WTC11 (cell line): ENCODE measurements at regions not wholly inside any gene's neighbourhood (a gene's known extent, or its start where the extent isn't known, plus 50 kb on each side); places are given as distances from the start of the nearest gene placed in this dataset.

ENCODE experiments used
- ATAC-seq: fragments of 200-7000 bp; cut with Tn5 transposase; 2 replicates; pipeline ENCODE4 v1.10.0; 2021; ENCODE audit warnings: mild to moderate bottlenecking, moderate library complexity
- CTCF ChIA-PET: fragments of 300-600 bp; sonication (Branson Sonifier 250); formaldehyde crosslinking; loops from one replicate; lab custom pipeline; 2021; ENCODE audit warnings: antibody characterized with exemption; lab: Charles Lee
- POLR2A ChIA-PET: fragments of 350-600 bp; sonication (Branson Sonifier 250); formaldehyde crosslinking; loops from one replicate; lab custom pipeline; 2021; ENCODE audit warnings: antibody characterized with exemption; lab: Charles Lee
- DNase-seq: peaks from one replicate; pipeline ENCODE4 v3.0.0; 2021; ENCODE audit warnings: low spot score
- H3K27ac Mint-ChIP-seq: 2 replicates; pipeline ENCODE4 v1.8.0; 2021; ENCODE audit warnings: mixed read lengths
- H3K27me3 Mint-ChIP-seq: 2 replicates; pipeline ENCODE4 v1.8.0; 2021; ENCODE audit warnings: low read depth, mild to moderate bottlenecking, moderate library complexity, mixed read lengths
- H3K36me3 Mint-ChIP-seq: 2 replicates; pipeline ENCODE4 v1.8.0; 2021; ENCODE audit warnings: mixed read lengths
- H3K4me1 Mint-ChIP-seq: 2 replicates; pipeline ENCODE4 v1.8.0; 2022; ENCODE audit warnings: mixed read lengths
- H3K4me3 Mint-ChIP-seq: 2 replicates; pipeline ENCODE4 v1.8.0; 2021; ENCODE audit warnings: mild to moderate bottlenecking, moderate library complexity, mixed read lengths
- H3K9me3 Mint-ChIP-seq: 2 replicates; pipeline ENCODE4 v1.8.0; 2021; ENCODE audit warnings: mixed read lengths
- ATF6 ChIP-seq: sonication (generic); formaldehyde crosslinking; IDR thresholded peaks from 2 replicates; pipeline ENCODE4 v1.8.1; 2023; ENCODE audit warnings: mild to moderate bottlenecking, missing genetic modification reagents
- FOXJ3 ChIP-seq: sonication (generic); formaldehyde crosslinking; IDR thresholded peaks from 2 replicates; pipeline ENCODE4 v1.9.0; 2021; ENCODE audit warnings: missing genetic modification reagents, mild to moderate bottlenecking, borderline replicate concordance
- FOXK1 ChIP-seq: sonication (generic); formaldehyde crosslinking; IDR thresholded peaks from 2 replicates; pipeline ENCODE4 v1.8.0; 2022; ENCODE audit warnings: mild to moderate bottlenecking, moderate library complexity, missing genetic modification reagents
- GRHL2 ChIP-seq: fragments of 250-450 bp; sonication (Bioruptor Pico); IDR thresholded peaks from 2 replicates; pipeline ENCODE4 v1.8.0; 2022; ENCODE audit warnings: mild to moderate bottlenecking, moderate library complexity; ENCODE audit not compliant: insufficient replicate concordance, severe bottlenecking
- HMGA2 ChIP-seq: fragments of 250-450 bp; sonication (Bioruptor Pico); IDR thresholded peaks from 2 replicates; pipeline ENCODE4 v1.4.0; 2021; ENCODE audit warnings: mild to moderate bottlenecking, moderate library complexity
- JUN ChIP-seq: sonication (generic); formaldehyde crosslinking; IDR thresholded peaks from 2 replicates; pipeline ENCODE4 v1.8.0; 2023; ENCODE audit warnings: mild to moderate bottlenecking, missing genetic modification reagents
- KAT7 ChIP-seq: sonication (generic); formaldehyde crosslinking; IDR thresholded peaks from 2 replicates; pipeline ENCODE4 v1.8.1; 2023; ENCODE audit warnings: missing genetic modification reagents, mild to moderate bottlenecking, borderline replicate concordance
- MXD4 ChIP-seq: fragments of 250-450 bp; sonication (Bioruptor Pico); IDR thresholded peaks from 2 replicates; pipeline ENCODE4 v1.8.0; 2021; ENCODE audit warnings: mild to moderate bottlenecking, moderate library complexity, borderline replicate concordance
- NFE2L1 ChIP-seq: sonication (generic); formaldehyde crosslinking; IDR thresholded peaks from 2 replicates; pipeline ENCODE4 v1.8.1; 2023; ENCODE audit warnings: missing genetic modification reagents
- NR3C1 ChIP-seq: sonication (generic); formaldehyde crosslinking; conservative IDR thresholded peaks from 2 replicates; pipeline ENCODE4 v1.8.1; 2023; ENCODE audit warnings: low read depth, mild to moderate bottlenecking, missing genetic modification reagents
- SP1 ChIP-seq: sonication (generic); formaldehyde crosslinking; conservative IDR thresholded peaks from 2 replicates; pipeline ENCODE4 v1.8.1; 2022; ENCODE audit warnings: missing genetic modification reagents
- TEAD4 ChIP-seq: sonication (generic); formaldehyde crosslinking; IDR thresholded peaks from 2 replicates; pipeline ENCODE4 v1.8.0; 2022; ENCODE audit warnings: mild to moderate bottlenecking, missing genetic modification reagents
- TP53 ChIP-seq: sonication (generic); formaldehyde crosslinking; IDR thresholded peaks from 2 replicates; pipeline ENCODE4 v1.8.1; 2023; ENCODE audit warnings: mild to moderate bottlenecking, missing genetic modification reagents
- TF ChIP-seq, protein P1 (sequence below): fragments of 250-450 bp; sonication (Bioruptor Pico); IDR thresholded peaks from 2 replicates; pipeline ENCODE4 v2.1.2; 2022; ENCODE audit warnings: mild to moderate bottlenecking, moderate library complexity
- TF ChIP-seq, protein P2 (sequence below): sonication (generic); formaldehyde crosslinking; IDR thresholded peaks from 2 replicates; pipeline ENCODE4 v1.8.0; 2022; ENCODE audit warnings: mild to moderate bottlenecking, missing genetic modification reagents
- TF ChIP-seq, protein P3 (sequence below): sonication (generic); formaldehyde crosslinking; IDR thresholded peaks from 2 replicates; pipeline ENCODE4 v1.8.1; 2023; ENCODE audit warnings: mild to moderate bottlenecking, moderate library complexity, missing genetic modification reagents
- TF ChIP-seq, protein P4 (sequence below): sonication (generic); formaldehyde crosslinking; IDR thresholded peaks from 2 replicates; pipeline ENCODE4 v1.8.1; 2023; ENCODE audit warnings: mild to moderate bottlenecking, missing genetic modification reagents, borderline replicate concordance
- TF ChIP-seq, protein P5 (sequence below): sonication (generic); formaldehyde crosslinking; IDR thresholded peaks from 2 replicates; pipeline ENCODE4 v1.8.1; 2023; ENCODE audit warnings: mild to moderate bottlenecking, missing genetic modification reagents, moderate library complexity
- TF ChIP-seq, protein P6 (sequence below): sonication (generic); formaldehyde crosslinking; conservative IDR thresholded peaks from 2 replicates; pipeline ENCODE4 v1.8.1; 2023; ENCODE audit warnings: mild to moderate bottlenecking, low read depth, missing genetic modification reagents, moderate library complexity

GRCh38 chr9:72424131-72424530 lies 59.1 kb upstream of the ZFAND5 start:
- DNase-seq (no peak), ATAC-seq (no peak)
- Mint-ChIP-seq H3K27ac (no peak overlapping the region), H3K4me1 (peaks cover 1% of the 10 kb centered on the region), H3K4me3 (no peak overlapping the region), H3K9me3 (no peaks in the 10 kb centered on the region), H3K36me3 (no peaks in the 10 kb centered on the region), H3K27me3 (no peaks in the 10 kb centered on the region)
- TF ChIP-seq FOXJ3, result no peak
- TF ChIP-seq, protein P1, sequence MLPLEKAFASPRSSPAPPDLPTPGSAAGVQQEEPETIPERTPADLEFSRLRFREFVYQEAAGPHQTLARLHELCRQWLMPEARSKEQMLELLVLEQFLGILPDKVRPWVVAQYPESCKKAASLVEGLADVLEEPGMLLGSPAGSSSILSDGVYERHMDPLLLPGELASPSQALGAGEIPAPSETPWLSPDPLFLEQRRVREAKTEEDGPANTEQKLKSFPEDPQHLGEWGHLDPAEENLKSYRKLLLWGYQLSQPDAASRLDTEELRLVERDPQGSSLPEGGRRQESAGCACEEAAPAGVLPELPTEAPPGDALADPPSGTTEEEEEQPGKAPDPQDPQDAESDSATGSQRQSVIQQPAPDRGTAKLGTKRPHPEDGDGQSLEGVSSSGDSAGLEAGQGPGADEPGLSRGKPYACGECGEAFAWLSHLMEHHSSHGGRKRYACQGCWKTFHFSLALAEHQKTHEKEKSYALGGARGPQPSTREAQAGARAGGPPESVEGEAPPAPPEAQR, result no peak
- no peak for TF ChIP-seq KAT7 (CRISPR knock-in tag)
- no peak for TF ChIP-seq FOXK1 (CRISPR knock-in tag)
- TF ChIP-seq SP1 (CRISPR knock-in tag), result no peak
- no peak for TF ChIP-seq JUN (CRISPR knock-in tag)
- TF ChIP-seq TEAD4 (CRISPR knock-in tag), result no peak
- TF ChIP-seq, protein P2, sequence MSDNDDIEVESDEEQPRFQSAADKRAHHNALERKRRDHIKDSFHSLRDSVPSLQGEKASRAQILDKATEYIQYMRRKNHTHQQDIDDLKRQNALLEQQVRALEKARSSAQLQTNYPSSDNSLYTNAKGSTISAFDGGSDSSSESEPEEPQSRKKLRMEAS (CRISPR knock-in tag), result no peak
- no peak for TF ChIP-seq TP53
- no peak for TF ChIP-seq MXD4 (CRISPR knock-in tag)
- TF ChIP-seq, protein P3, sequence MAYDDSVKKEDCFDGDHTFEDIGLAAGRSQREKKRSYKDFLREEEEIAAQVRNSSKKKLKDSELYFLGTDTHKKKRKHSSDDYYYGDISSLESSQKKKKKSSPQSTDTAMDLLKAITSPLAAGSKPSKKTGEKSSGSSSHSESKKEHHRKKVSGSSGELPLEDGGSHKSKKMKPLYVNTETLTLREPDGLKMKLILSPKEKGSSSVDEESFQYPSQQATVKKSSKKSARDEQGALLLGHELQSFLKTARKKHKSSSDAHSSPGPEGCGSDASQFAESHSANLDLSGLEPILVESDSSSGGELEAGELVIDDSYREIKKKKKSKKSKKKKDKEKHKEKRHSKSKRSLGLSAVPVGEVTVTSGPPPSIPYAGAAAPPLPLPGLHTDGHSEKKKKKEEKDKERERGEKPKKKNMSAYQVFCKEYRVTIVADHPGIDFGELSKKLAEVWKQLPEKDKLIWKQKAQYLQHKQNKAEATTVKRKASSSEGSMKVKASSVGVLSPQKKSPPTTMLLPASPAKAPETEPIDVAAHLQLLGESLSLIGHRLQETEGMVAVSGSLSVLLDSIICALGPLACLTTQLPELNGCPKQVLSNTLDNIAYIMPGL (CRISPR knock-in tag), result no peak
- TF ChIP-seq NFE2L1 (CRISPR knock-in tag), result no peak
- CTCF ChIA-PET, result no interaction called here
- POLR2A ChIA-PET, result no interaction called here

DNA sequence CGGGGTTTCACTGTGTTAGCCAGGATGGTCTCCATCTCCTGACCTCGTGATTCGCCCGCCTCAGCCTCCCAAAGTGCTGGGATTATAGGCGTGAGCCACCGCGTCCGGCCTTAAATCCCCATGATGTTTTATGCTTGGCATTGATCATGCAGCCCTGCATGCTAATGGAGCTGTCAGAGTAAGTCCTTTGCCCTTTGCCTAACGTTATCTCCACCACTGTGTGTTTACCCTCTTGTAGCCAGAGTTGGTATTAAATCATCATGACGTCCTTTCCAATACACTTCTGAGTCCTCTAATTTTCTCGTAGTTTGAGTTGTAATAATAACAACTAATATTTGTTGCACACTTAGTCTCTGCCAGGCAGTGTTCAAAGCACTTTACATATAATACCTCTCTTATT lies 57.2 kb upstream of the ZFAND5 start:
- ATAC-seq (no peak), DNase-seq (no peak)
- Mint-ChIP-seq H3K27ac (no peak overlapping the region), H3K27me3 (no peaks in the 10 kb centered on the region), H3K4me1 (no peaks in the 10 kb centered on the region), H3K9me3 (no peaks in the 10 kb centered on the region), H3K4me3 (no peak overlapping the region), H3K36me3 (no peaks in the 10 kb centered on the region)
- no peak for TF ChIP-seq GRHL2 (CRISPR knock-in tag)
- TF ChIP-seq ATF6 (CRISPR knock-in tag), result no peak
- no peak for TF ChIP-seq NR3C1 (CRISPR knock-in tag)
- ChIA-PET CTCF (interaction anchor here (0.9 kb wide), 1 partner anchor 400 kb away, joined by 3 read pairs; no protein-coding TSS in a partner anchor), POLR2A (no interaction called here)

DNA sequence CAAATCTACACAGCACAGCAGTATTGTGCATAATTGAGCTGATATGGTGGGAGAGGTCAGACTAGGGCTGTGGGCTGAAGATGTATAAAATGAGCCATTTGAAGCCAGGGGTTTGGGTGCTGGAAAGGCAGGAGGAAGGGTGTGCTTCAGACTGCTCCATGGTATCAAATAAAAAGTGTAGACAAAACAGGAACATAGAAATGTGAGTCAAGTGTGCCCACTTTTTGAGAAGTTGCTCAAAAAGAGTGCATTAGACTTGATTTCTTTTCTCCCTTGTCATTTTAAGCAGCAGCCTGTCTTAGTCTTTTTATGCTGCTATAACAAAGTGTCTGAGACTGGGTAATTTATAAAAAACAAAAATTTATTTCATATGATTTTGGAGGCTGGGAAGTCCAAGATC lies 55.8 kb upstream of the ZFAND5 start:
- ChIA-PET POLR2A (interaction anchor here (1.0 kb wide), 1 partner anchor 56 kb away, joined by 3 read pairs; the partner anchor contains the start of gene ZFAND5), CTCF (no interaction called here)
- H3K36me3 Mint-ChIP-seq, result no peaks in the 10 kb centered on the region
- no peak overlapping the region for H3K27ac Mint-ChIP-seq
- no peaks in the 10 kb centered on the region for H3K27me3 Mint-ChIP-seq
- H3K4me3 Mint-ChIP-seq, result no peak overlapping the region
- H3K4me1 Mint-ChIP-seq, result no peaks in the 10 kb centered on the region
- H3K9me3 Mint-ChIP-seq, result no peaks in the 10 kb centered on the region
- DNase-seq, result no peak
- ATAC-seq, result no peak
- TF ChIP-seq, protein P4, sequence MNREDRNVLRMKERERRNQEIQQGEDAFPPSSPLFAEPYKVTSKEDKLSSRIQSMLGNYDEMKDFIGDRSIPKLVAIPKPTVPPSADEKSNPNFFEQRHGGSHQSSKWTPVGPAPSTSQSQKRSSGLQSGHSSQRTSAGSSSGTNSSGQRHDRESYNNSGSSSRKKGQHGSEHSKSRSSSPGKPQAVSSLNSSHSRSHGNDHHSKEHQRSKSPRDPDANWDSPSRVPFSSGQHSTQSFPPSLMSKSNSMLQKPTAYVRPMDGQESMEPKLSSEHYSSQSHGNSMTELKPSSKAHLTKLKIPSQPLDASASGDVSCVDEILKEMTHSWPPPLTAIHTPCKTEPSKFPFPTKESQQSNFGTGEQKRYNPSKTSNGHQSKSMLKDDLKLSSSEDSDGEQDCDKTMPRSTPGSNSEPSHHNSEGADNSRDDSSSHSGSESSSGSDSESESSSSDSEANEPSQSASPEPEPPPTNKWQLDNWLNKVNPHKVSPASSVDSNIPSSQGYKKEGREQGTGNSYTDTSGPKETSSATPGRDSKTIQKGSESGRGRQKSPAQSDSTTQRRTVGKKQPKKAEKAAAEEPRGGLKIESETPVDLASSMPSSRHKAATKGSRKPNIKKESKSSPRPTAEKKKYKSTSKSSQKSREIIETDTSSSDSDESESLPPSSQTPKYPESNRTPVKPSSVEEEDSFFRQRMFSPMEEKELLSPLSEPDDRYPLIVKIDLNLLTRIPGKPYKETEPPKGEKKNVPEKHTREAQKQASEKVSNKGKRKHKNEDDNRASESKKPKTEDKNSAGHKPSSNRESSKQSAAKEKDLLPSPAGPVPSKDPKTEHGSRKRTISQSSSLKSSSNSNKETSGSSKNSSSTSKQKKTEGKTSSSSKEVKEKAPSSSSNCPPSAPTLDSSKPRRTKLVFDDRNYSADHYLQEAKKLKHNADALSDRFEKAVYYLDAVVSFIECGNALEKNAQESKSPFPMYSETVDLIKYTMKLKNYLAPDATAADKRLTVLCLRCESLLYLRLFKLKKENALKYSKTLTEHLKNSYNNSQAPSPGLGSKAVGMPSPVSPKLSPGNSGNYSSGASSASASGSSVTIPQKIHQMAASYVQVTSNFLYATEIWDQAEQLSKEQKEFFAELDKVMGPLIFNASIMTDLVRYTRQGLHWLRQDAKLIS (CRISPR knock-in tag), result no peak
- TF ChIP-seq, protein P5, sequence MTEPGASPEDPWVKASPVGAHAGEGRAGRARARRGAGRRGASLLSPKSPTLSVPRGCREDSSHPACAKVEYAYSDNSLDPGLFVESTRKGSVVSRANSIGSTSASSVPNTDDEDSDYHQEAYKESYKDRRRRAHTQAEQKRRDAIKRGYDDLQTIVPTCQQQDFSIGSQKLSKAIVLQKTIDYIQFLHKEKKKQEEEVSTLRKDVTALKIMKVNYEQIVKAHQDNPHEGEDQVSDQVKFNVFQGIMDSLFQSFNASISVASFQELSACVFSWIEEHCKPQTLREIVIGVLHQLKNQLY (CRISPR knock-in tag), result no peak
- TF ChIP-seq HMGA2, result no peak
- TF ChIP-seq, protein P6, sequence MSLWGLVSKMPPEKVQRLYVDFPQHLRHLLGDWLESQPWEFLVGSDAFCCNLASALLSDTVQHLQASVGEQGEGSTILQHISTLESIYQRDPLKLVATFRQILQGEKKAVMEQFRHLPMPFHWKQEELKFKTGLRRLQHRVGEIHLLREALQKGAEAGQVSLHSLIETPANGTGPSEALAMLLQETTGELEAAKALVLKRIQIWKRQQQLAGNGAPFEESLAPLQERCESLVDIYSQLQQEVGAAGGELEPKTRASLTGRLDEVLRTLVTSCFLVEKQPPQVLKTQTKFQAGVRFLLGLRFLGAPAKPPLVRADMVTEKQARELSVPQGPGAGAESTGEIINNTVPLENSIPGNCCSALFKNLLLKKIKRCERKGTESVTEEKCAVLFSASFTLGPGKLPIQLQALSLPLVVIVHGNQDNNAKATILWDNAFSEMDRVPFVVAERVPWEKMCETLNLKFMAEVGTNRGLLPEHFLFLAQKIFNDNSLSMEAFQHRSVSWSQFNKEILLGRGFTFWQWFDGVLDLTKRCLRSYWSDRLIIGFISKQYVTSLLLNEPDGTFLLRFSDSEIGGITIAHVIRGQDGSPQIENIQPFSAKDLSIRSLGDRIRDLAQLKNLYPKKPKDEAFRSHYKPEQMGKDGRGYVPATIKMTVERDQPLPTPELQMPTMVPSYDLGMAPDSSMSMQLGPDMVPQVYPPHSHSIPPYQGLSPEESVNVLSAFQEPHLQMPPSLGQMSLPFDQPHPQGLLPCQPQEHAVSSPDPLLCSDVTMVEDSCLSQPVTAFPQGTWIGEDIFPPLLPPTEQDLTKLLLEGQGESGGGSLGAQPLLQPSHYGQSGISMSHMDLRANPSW (CRISPR knock-in tag), result no peak
